Psoas muscle (tissue), 7 donors: ENCODE measurements at regions not wholly inside any gene's neighbourhood (a gene's known extent, or its start where the extent isn't known, plus 50 kb on each side); places are given as distances from the start of the nearest gene placed in this dataset.

Source experiments
- ATAC-seq, 4 donors: fragments of 200-7000 bp; cut with Tn5 transposase; one replicate each; pipeline ENCODE4 v1.9.1; 2020; ENCODE audit warnings: moderate library complexity in 3 of 4, mild to moderate bottlenecking in 2 of 4
- DNase-seq, 2 donors: peaks; one replicate each; pipeline ENCODE4 v3.0.0-alpha.2; 2020
- H3K27ac ChIP-seq: fragments of 200-600 bp; one replicate; pipeline ENCODE4 v1.8.0; 2022
- H3K27me3 ChIP-seq, 3 donors: fragments of 200-600 bp in 1 of 3; one replicate each; pipeline versions ENCODE4 v1.6.1 to v1.8.0; 2013 to 2022; ENCODE audit warnings: low read length in 2 of 3, mild to moderate bottlenecking in 2 of 3, moderate library complexity in 1 of 3; ENCODE audit not compliant: insufficient read depth in 3 of 3
- H3K36me3 ChIP-seq, 2 donors: fragments of 200-600 bp in 1 of 2; one replicate each; pipeline versions ENCODE4 v1.6.1 to v1.8.0; 2013 to 2022; ENCODE audit warnings: low read depth in 1 of 2, mild to moderate bottlenecking in 1 of 2, moderate library complexity in 1 of 2; ENCODE audit not compliant: insufficient read depth in 1 of 2
- H3K4me1 ChIP-seq: fragments of 200-600 bp; one replicate; pipeline ENCODE4 v1.8.0; 2022
- H3K4me3 ChIP-seq: fragments of 200-600 bp; one replicate; pipeline ENCODE4 v1.8.0; 2022; ENCODE audit warnings: mild to moderate bottlenecking
- H3K9me3 ChIP-seq: fragments of 200-600 bp; one replicate; pipeline ENCODE4 v1.8.0; 2022
- CTCF ChIP-seq: fragments of 200-600 bp; IDR thresholded peaks from one replicate; pipeline ENCODE4 v1.8.0; 2022; ENCODE audit warnings: antibody characterized with exemption
- WGBS, 3 donors: extraction: QIAGEN DNeasy Blood & Tissue Kit; methylation state at CpG; one replicate each; pipeline versions ENCODE4 v1.1.6 to v1.1.7; 2013; 5-methylcytosine and 5-hydroxymethylcytosine counted together
- intact Hi-C, 2 donors: fragments of 100-400 bp; cut with DNase I; formaldehyde crosslinking; loops; one replicate each; pipeline versions ENCODE4 v1.11.0 to v1.14.2; 2022
- donor health status: healthy with polysubstance abuse.
- donor health status: DM: no; HTN: no; CAD: no; lungs with moderate emphysema.
- donor health status: Bipolar disorder and iron deficiency.
- donor health status: healthy.
- donor health status: DM: yes; HTN: yes; CAD: no.
- donor health status: DM: no; HTN: no; CAD: no.
- donor health status: DM: yes; HTN: yes; CAD: no.

GRCh38 chr4:136636155-136636554 lies 896.1 kb downstream of the PCDH18 start:
- no peaks in the 10 kb centered on the region for H3K9me3 ChIP-seq
- intact Hi-C loops: no loop called here
- no peak for DNase-seq
- TF ChIP-seq CTCF: no peak
- 74 to 95% (median 87%) methylated on average over 10 of the region's 10 CpGs for WGBS, 3 donors
- H3K27me3 ChIP-seq: no peaks in the 10 kb centered on the region
- no peak overlapping the region for H3K4me3 ChIP-seq
- no peaks in the 10 kb centered on the region for H3K36me3 ChIP-seq
- ATAC-seq: no peak
- no peaks in the 10 kb centered on the region for H3K4me1 ChIP-seq
- no peak overlapping the region for H3K27ac ChIP-seq

GRCh38 chr4:136634121-136634520 lies 898.2 kb downstream of the PCDH18 start:
- 81% methylated on average over 2 of the region's 2 CpGs for WGBS, 3 donors
- H3K27ac ChIP-seq: no peak overlapping the region
- DNase-seq (no peak), ATAC-seq (no peak)
- no peak overlapping the region for H3K4me3 ChIP-seq
- no peaks in the 10 kb centered on the region for H3K4me1 ChIP-seq
- no peak for TF ChIP-seq CTCF
- no peaks in the 10 kb centered on the region for H3K9me3 ChIP-seq
- intact Hi-C loops: no loop called here
- H3K36me3 ChIP-seq: no peaks in the 10 kb centered on the region
- no peaks in the 10 kb centered on the region for H3K27me3 ChIP-seq

GRCh38 chr4:136599890-136600289 lies 932.4 kb downstream of the PCDH18 start:
- Histone ChIP-seq H3K36me3 (no peaks in the 10 kb centered on the region), H3K27me3 (no peaks in the 10 kb centered on the region), H3K4me1 (no peaks in the 10 kb centered on the region), H3K4me3 (no peak overlapping the region), H3K27ac (no peak overlapping the region), H3K9me3 (no peaks in the 10 kb centered on the region)
- 81 to 86% (median 85%) methylated on average over 3 of the region's 3 CpGs for WGBS, 3 donors
- TF ChIP-seq CTCF: no peak
- DNase-seq: no peak
- no peak for ATAC-seq
- intact Hi-C loops: no loop called here

- H3K9me3 ChIP-seq: no peaks in the 10 kb centered on the region
- no peaks in the 10 kb centered on the region for H3K27me3 ChIP-seq
- no peak for DNase-seq
- TF ChIP-seq CTCF: no peak
- no peaks in the 10 kb centered on the region for H3K36me3 ChIP-seq
- no peaks in the 10 kb centered on the region for H3K4me1 ChIP-seq
- H3K4me3 ChIP-seq: no peak overlapping the region
- WGBS, 3 donors: 73 to 85% (median 80%) methylated on average over 1 of the region's 1 CpG
- ATAC-seq: no peak
- H3K27ac ChIP-seq: no peak overlapping the region
- intact Hi-C loops: no loop called here
Measured at GRCh38 chr4:136590440-136590839, 941.9 kb downstream of the PCDH18 start.

- Histone ChIP-seq H3K27me3 (no peaks in the 10 kb centered on the region), H3K36me3 (no peaks in the 10 kb centered on the region), H3K27ac (no peak overlapping the region), H3K4me1 (no peaks in the 10 kb centered on the region), H3K9me3 (no peaks in the 10 kb centered on the region), H3K4me3 (no peak overlapping the region)
- DNase-seq (no peak), ATAC-seq (no peak)
- WGBS, 3 donors: 88 to 100% (median 95%) methylated on average over 1 of the region's 1 CpG
- no peak for TF ChIP-seq CTCF
- intact Hi-C loops: no loop called here
Measured at GRCh38 chr4:136583567-136583966, 948.7 kb downstream of the PCDH18 start.
